RWPE1 (cell line): ENCODE measurements at regions not wholly inside any gene's neighbourhood (a gene's known extent, or its start where the extent isn't known, plus 50 kb on each side); places are given as distances from the start of the nearest gene placed in this dataset.

ENCODE experiments used
- CTCF ChIA-PET: fragments of 350-600 bp; sonication (Branson Sonifier 250); formaldehyde crosslinking; extraction: SDS; loops from one replicate; lab custom pipeline; 2021; lab: Yijun Ruan, JAX
- POLR2A ChIA-PET: fragments of 400-600 bp; formaldehyde crosslinking; extraction: SDS; loops from one replicate; lab custom pipeline; 2020; ENCODE audit warnings: antibody characterized with exemption; ENCODE audit not compliant: low non-redundant PET; lab: Yijun Ruan, JAX
- DNase-seq: peaks from one replicate; pipeline ENCODE4 v3.0.0; 2012; ENCODE audit warnings: low spot score
- H3K27ac ChIP-seq: fragments of 450-650 bp; 2 replicates; pipeline ENCODE4 v1.5.1; 2017
- CTCF ChIP-seq: fragments of 450-650 bp; conservative IDR thresholded peaks from 2 replicates; pipeline ENCODE4 v1.5.1; 2017; ENCODE audit warnings: low read depth, mild to moderate bottlenecking

- no peak for DNase-seq
- H3K27ac ChIP-seq = no peak overlapping the region
- no peak for TF ChIP-seq CTCF
- ChIA-PET POLR2A (no interaction called here), CTCF (interaction anchor here (0.6 kb wide), 1 partner anchor 47 kb away, joined by 3 read pairs; no protein-coding TSS in a partner anchor)
These were observed 164.1 kb upstream of the IGSF21 start for GRCh38 chr1:17943506-17943905.

GRCh38 chr1:17944646-17945045 lies 163.0 kb upstream of the IGSF21 start:
- no peak overlapping the region for H3K27ac ChIP-seq
- ChIA-PET POLR2A (no interaction called here), CTCF (no interaction called here)
- no peak for TF ChIP-seq CTCF
- no peak for DNase-seq

- CTCF ChIA-PET = interaction anchor here (0.5 kb wide), 1 partner anchor 82 kb away, joined by 3 read pairs; no protein-coding TSS in a partner anchor
- TF ChIP-seq CTCF = no peak
- no peak for DNase-seq
- POLR2A ChIA-PET = no interaction called here
- no peak overlapping the region for H3K27ac ChIP-seq
These were observed 161.2 kb upstream of the IGSF21 start for GRCh38 chr1:17946434-17946833.

- no peak for TF ChIP-seq CTCF
- ChIA-PET CTCF (interaction anchor here (0.6 to 0.7 kb wide), 3 partner anchors 18 to 152 kb away, joined by 3 to 5 read pairs (median 5); no protein-coding TSS in a partner anchor), POLR2A (no interaction called here)
- DNase-seq = no peak
- no peak overlapping the region for H3K27ac ChIP-seq
These were observed 159.0 kb upstream of the IGSF21 start for GRCh38 chr1:17948594-17948993.

- ChIA-PET POLR2A (no interaction called here), CTCF (interaction anchor here (0.6 kb wide), 5 partner anchors 40 to 648 kb away, joined by 3 to 6 read pairs (median 3); no protein-coding TSS in a partner anchor)
- no peak overlapping the region for H3K27ac ChIP-seq
- no peak for DNase-seq
- TF ChIP-seq CTCF = no peak
These were observed 158.1 kb upstream of the IGSF21 start for GRCh38 chr1:17949511-17949910.

GRCh38 chr1:17950728-17951127 lies 156.9 kb upstream of the IGSF21 start:
- POLR2A ChIA-PET = no interaction called here

More at GRCh38 chr1:17950728-17951127, 156.9 kb upstream of the IGSF21 start:
- CTCF ChIA-PET = interaction anchor here (0.7 kb wide), 1 partner anchor 172 kb away, joined by 3 read pairs; no protein-coding TSS in a partner anchor
- no peak overlapping the region for H3K27ac ChIP-seq
- TF ChIP-seq CTCF = no peak
- no peak for DNase-seq
